ENCODE measurements at regions not wholly inside any gene's neighbourhood (a gene's known extent, or its start where the extent isn't known, plus 50 kb on each side); places are given as distances from the start of the nearest gene placed in this dataset.
"Not testable (repeated sequence)": the region's sequence is repeated elsewhere in the genome, so short reads cannot be mapped to it uniquely, and the experiment has no call there.

DNA sequence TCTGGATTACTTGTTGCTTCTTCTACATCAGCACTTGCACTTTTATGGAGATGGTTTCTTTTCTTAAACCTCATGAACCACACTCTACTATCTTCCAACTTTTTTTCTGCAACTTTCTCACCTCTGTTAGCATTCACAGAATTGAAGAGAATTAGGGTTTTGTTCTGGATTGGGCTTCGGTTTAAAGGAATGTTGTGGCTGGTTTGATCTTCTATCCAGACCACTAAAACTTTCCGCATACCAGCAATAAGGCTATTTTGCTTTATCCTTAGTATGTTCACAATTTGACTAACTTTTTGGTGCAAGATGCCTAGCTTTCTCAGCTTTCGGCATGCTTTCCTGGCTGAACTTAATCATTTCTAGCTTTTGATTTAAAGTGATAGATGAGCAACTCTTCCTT lies 666.7 kb upstream of the MIR17HG start:
- DNase-seq (ENCODE audit: low spot score), result no peak

DNA sequence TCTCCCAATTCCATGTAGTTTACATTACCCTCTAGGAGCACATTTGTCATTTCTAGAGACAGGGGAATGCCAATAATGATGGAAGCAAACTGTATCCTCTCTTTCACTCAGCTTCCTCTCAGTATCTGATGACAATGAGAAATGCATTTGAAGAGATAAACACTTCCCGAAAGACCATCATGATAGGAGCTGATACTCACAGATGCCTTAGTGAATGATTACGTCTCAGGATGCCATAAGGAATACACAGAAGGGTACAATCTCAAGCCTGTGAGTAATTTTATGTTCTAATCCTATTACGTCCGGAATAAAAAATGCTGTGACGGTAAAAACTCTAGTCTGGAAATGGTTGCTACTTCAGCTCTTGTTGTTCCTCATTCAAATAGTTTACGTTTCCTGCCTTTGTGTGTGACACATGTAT lies 663.8 kb upstream of the MIR17HG start:
- DNase-seq (ENCODE audit: low spot score), result no peak

DNA sequence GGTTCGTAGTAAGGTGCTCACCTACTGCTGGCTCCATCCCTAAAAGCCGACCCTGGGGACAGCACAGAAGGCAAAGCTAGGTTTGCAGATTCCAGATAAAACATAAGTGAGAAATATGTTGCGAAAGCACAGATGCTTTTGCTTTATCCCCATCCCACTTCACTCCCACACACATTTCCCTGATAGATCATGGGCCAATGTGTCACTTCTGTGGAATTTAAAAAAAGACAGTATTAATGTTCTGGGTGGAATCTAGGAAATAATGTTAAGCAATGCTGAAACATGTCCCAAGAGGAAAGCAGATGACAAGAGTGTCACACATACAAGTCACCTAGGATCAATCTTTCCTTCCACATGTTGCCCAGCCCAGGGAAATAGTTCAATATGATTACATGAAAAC lies 661.0 kb upstream of the MIR17HG start:
- no peak for DNase-seq (ENCODE audit: low spot score)

DNA sequence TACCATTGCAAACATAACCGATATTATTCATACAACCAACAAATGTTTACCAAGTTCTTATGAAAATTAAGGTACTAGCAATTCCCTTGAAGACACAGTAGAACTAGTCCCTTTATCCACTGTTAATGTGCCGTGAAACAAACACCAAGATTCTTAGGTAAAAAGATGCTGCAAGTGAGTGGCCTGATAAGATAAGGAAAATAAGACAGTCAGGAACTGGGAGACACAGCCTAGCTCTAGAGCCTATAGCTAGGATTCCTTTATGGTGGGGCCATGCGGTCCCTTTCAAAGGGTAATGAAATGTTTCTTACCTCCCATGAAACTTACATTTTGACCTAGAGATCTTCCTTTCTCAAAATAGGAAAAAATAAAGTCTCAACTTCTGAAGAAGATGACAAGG lies 658.4 kb upstream of the MIR17HG start:
- DNase-seq (ENCODE audit: low spot score), result no peak

DNA sequence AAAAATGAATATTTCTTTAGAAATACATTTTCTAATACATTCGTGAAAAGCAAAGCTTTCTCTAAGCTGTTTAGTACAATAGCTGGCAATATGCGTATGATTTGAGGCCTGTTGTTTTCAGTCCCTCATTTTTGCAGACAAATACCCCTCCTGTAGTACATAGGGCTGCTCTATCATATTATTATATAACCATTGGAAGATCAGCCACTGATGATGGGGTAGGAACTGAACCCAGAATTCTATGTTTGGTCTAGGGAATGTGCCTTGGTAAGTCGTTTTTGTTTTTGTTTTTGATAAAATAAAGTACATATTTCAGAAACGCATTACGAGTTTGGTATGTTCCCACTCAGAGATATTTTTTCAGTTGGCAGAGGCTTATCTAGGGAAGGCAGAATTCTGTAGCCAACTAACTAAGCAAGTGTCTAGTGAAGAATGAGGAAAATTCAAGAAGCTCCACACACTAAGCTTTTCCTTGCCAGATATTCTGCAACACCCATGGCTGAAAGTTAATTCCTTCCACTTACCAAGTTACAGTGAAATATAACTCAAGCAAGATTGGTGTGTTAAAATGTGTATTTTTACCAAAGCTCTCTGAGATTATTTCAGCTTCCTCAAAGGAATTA lies 656.9 kb upstream of the MIR17HG start:
- DNase-seq (ENCODE audit: low spot score), result no peak

DNA sequence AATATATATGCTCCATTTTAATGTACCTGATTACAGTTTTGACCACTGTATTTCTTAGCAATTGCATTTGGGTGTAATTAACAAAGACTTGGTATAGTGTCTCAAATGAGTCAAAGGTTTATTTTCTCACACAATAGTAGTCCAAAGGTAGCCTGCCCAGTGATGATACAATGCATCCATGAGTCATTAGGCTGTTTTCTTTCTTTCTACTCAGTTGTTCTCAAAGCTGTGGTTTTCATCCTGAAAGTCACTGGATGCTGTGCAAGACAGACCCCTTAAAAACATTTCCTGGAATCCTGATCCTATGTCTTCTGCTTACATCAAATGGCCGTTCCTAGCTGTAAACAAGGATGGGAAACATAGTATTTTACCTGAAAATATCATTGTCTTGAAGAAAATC lies 651.2 kb upstream of the MIR17HG start:
- DNase-seq (ENCODE audit: low spot score), result no peak

DNA sequence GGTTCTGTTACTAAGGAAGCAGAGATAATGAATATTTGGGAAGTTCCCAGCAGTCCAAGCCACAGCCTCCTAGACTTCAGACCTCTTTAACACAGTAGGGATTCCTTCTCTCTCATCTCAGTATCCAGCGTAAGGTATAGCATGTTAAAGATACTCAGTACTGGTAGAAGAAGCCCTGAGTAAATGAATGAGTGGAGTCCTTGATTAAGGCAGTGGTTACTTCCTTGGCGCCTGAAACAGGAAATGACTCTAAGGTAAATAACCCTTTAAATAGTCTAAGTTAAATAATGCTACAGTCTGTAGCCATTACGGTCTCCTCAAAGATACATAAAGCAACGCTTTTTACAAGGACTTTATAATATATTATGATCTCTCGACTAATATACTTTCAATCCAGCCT lies 650.8 kb upstream of the MIR17HG start:
- no peak for DNase-seq (ENCODE audit: low spot score)

DNA sequence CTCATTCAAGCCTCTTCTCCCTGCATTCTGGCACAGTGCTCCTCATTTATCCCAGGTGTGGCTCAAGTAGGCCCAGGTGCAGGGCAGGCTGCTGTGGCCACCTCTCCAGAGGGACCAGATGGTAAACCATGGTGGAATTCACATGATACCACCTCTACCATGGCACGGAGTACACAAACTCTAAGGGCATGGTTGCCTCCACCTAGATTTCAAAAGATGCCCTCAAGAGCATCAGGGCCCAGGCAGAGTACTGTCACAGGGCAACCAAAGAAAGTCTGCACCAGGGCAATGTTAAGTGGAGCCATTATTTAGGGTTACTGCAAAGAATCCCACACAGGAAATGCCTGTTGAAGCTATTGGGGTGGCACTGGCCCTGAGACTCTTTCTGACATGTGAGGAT lies 647.1 kb upstream of the MIR17HG start:
- DNase-seq (ENCODE audit: low spot score), result no peak

DNA sequence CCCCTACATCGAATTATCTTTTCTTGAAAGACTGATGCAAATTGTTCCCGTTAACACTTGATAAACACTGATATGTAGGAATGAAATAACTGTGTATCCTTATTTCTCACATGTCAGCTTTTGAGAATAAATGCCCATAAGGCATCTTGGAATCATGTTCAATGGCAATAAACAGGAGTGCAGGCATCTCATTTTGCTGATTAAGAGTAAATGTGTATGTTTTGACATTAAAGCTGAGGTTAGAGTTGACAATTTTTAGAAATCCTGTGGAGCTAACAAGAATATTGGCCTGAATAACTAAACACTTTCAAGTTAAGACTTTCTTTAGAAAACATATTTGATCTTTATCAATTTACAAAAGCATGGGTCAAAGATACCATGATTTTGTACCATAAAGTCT lies 646.2 kb upstream of the MIR17HG start:
- no peak for DNase-seq (ENCODE audit: low spot score)

DNA sequence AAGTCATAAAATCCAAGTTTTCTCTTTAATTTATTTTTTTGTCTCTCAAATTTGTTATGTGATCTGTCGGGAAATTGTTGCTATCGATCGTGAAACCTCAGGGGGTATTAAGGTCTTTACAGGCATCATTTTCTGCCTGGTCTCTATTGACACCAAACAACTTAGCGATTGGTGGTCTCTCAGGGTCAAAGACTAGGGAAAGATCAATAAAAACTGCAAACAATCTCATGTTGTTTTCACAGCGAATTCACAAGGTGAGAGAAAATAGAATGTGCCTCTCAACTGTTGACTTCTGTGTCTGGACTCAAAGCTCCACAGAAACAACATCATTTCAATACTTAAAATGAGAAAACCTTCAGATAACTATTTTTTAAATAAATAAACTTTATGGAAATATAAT lies 645.4 kb upstream of the MIR17HG start:
- DNase-seq (ENCODE audit: low spot score), result no peak

DNA sequence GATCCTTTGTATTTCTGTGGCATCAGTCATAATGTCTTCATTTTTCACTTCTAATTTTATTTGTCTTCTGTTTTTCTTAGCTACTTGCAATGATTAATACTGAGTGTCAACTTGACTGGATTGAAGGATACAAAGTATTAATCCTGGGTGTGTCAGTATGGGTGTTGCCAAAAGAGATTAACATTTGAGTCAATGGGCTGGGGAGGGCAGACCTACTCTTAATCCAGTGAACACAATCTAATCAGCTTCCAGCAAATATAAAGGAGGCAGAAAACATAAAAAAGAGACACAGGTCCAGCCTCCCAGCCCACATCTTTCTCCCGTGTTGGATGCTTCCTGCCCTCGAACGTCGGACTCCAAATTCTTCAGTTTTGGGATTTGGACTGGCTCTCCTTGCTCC lies 640.9 kb upstream of the MIR17HG start:
- no peak for DNase-seq (ENCODE audit: low spot score)

DNA sequence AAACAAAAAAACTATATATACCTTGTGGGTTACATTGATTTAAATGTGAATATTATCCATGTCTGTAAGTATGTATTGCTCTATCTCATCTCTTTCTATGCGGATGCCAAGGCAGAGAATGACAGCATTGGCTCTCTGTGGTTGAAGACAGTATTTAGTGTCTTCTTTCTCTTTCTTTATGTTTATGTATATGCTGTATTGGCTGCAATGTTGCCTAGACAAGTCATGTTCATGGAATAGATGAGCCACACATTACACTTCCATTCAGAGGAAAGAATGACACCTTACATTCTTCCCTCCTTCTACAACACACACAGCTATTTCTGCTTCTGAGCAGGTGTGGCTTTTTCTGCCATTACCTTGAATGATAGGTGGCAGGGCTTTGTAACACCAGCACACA lies 639.4 kb upstream of the MIR17HG start:
- no peak for DNase-seq (ENCODE audit: low spot score)

DNA sequence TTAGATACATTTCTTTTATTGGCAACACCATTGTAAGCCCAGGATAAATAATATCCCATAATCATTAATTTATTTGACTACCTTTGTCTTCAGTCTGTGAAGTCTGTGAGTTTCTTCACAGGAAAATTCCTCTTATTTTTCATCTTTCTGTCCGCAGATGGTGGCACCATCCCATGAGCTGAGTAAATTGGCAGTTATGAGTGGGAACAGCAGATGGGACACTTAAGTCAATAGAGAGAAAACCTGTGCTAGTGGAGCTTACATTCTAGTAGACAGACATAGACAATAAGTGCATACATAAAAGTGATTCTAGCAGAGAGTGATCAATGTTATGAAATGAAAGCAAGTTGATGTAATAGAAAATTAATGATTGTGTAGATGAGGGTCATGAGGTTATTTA lies 638.2 kb upstream of the MIR17HG start:
- no peak for DNase-seq (ENCODE audit: low spot score)

DNA sequence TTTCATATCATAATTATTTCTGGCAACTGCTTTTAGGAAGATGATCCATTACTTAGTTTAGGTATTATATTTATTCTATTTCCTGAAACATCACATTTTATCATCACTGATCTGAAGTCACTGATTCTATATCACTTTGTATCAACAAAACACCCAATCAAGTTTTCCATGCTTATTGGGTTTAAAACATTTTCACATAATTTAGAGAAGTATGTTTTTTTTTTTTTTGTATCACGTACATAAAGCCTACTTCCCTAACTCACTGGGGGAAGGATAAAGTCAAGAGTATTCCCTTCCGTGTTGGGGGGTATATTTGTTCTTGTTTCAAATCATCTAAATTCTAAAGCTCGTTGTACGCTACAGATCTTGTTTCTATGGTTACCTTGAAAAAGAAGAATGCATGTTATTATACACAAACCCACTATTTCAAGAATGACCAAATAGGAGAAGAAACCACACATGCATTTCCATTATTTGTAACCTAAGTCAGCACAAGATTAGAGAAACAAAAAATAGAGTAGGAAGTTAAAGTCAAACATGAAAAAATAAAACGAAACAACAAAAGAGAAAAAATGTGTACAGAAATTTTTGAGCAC lies 637.2 kb upstream of the MIR17HG start:
- DNase-seq (ENCODE audit: low spot score), result no peak

DNA sequence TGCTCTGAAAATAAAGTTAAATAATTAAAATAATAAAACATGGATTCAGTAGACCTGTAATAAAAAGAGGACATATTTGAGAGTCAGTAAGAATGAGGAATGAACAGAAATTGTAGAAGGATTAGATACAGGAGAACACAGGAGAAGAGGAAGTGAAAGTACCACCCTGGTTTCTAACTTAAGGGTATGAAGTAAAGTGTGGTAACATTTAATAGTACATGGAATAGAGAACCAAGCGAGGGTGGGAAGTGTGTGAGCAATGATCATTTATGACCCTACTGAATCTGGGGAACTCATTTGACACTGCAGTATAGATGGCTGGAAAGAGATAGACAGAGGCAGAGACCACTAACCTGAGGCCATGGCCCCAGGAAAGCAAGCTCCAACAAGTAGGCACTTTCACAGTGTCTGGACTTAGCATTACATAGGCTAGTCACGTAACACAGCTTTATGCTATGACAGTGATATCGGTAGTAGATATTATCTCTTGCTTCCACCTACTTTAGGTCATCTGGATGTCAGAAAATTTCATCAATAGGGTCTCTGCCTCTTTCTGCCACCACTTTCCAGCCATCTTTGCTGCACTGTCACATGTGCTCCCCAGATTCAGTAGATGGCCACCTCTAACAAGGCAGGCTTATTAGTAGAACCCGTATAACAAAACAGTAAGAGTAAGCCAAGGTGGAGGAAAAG lies 633.9 kb upstream of the MIR17HG start:
- no peak for DNase-seq (ENCODE audit: low spot score)

DNA sequence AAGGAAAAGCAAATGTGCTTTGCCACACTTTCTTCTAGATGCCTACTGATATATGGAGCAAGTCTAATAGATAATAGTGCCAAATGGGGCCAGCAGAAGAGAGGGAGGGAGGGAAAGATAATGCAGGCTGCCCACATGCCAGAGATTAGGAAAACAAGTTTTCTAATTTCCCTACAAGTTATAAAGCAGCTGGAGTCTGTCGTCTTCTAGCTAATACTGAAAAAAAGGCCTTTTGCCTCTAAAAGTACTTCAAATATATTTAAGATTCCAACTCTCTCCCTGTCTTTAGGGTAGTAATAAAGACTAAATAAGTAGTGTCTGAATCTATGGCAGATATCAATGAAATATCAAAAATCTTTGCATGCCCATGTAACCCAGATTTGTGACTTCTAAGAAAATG lies 632.0 kb upstream of the MIR17HG start:
- DNase-seq (ENCODE audit: low spot score), result no peak

DNA sequence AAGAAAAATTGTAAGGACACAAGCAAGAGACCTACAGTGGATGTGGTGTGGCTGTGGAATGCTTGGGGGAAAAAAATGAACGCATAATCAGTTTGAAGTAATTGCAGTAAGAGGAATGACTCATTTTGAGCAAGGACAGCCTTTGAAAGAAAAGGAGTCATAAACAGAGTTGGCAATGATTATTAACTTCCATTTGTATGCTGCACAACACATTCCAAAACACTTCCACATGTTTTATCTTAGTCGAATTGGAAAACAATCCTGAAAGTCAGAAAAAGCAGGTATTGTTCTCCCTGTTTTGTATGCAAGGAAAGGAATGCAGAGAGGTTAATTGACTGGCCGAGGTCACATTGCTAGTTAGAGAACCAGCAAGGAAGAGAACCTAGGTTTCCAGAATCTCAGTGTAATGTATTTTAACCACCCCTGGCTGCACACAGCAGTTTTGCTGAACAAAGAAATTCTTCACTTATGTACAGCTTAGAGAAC lies 630.0 kb upstream of the MIR17HG start:
- no peak for DNase-seq (ENCODE audit: low spot score)

DNA sequence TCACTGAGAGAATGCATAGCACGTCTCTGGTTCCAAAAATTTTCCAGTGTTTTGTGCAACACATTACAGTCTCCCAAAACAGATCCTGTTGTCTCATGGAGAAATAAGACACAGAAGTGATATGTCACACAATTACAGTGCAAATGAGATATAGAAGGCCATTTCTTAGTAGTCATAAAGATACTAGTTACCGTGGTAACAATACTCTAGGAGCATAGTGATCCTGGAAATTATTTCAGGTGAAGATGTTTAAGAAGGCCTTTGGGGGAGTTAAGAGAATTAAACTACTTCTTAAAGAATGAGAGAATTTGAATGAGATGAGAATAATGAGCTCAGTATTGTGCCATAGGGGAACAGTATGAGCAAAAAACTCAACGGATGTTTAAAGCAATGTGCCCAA lies 628.0 kb upstream of the MIR17HG start:
- no peak for DNase-seq (ENCODE audit: low spot score)

DNA sequence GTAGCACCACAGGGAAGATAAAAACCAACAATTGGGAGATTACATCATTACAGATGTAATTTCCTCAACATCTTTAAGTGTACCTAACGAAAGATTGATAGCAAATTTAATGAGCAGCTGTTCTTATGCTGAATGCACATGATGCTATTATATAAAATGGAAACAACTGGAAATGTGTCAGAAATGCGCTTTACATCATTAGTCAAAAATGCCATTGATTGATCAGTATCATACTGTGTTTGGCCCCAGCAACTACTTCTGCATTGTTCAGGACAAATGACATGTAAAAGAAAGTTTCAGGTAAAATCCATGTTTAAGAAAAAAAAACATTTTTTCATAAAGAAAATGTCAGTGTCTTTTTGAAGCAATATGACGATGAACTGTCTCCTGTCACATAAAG lies 625.5 kb upstream of the MIR17HG start:
- no peak for DNase-seq (ENCODE audit: low spot score)

DNA sequence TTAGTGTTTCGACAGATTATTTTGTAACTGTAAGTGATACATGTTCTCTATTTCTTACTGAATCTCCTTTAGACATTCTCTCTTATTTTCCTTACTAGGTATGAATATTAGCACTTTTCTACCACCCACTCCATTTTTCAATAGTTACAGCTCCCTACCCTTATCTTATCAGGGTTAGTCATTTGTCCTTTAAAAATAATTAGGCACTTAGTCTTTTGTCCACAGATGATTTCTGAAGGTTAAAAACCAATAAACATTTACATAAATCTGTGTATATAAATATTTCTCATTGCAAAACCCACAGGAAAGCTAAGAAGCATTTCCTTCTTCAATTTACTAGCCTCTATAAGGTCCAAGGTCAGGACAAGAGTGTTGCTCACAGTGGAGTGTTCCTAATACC lies 624.1 kb upstream of the MIR17HG start:
- no peak for DNase-seq (ENCODE audit: low spot score)

DNA sequence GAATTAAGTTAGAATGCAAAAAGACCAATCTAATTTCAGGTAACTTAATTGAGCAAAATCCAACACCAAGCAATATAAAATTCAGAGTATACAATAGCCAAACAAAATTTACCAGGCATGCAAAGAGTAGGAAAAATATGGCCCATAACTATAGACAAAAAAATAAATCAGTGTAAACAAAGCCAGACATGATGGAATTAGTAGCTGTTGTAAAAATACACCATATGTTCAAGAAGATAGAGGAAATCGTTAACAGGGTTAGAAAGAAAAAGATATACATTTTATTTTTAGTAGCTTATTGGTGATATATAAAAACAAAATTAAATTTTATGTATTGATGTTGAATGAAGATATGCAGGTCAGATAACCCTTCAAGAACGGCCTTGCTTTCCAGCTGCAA lies 621.1 kb upstream of the MIR17HG start:
- DNase-seq (ENCODE audit: low spot score), result no peak

DNA sequence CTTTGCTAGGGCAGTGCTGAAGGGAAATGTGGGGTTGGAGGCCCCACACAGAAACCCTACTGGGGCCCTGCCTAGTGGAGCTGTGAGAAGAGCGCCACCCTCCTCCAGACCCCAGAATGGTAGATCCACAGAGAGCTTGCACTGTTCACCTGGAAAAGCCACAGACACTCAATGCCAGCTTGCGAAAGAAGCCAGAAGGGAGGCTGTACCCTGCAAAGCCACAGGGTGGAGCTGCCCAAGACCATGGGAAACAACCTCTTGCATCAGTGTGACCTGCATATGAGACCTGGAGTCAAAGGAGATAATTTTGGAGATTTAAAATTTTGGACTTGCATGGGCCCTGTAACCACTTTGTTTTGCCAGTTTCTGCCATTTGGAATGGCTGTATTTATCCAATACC lies 615.4 kb upstream of the MIR17HG start:
- no peak for DNase-seq (ENCODE audit: low spot score)

DNA sequence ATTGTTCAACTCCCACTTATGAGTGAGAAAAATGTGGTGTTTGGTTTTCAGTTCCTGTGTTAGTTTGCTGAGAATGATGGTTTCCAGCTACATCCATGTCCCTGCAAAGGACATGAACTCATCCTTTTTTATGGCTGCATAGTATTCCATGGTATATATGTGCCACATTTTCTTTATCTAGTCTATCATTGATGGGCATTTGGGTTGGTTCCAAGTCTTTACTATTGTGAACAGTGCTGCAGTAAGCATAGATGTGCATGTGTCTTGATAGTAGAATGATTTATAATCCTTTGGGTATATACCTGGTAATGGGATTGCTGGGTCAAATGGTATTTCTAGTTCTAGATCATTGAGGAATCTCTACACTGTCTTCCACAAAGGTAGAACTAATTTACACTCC lies 613.0 kb upstream of the MIR17HG start:
- DNase-seq (ENCODE audit: low spot score), result not testable (repeated sequence)

DNA sequence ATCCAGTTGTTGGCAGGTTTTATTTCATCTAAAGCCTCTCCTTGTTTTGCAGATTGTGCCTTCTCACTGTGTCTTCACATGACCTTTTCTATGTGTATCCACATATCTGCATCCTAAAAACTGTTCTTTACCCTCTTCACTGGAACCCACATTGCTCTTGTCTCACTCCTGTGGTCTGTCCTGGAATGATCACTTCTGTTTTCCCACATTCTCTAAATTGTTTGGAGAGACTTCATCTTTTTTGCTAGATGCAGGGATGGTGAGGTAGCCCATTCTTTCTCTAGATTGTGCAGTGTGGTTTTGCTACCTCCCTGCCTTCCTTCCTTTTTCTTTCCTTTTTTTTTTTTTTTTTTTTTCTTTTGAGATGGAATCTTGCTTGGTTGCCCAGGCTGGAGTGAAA lies 608.6 kb upstream of the MIR17HG start:
- no peak for DNase-seq (ENCODE audit: low spot score)

All from ecto neural progenitor cell (in vitro differentiated cells).